AG09309 (cell line): ENCODE measurements at regions not wholly inside any gene's neighbourhood (a gene's known extent, or its start where the extent isn't known, plus 50 kb on each side); places are given as distances from the start of the nearest gene placed in this dataset.

Source experiments
- DNase-seq: peaks from one replicate; pipeline ENCODE4 v3.0.0-alpha.2; 2010; ENCODE audit warnings: low read depth
- H3K4me3 ChIP-seq: 2 replicates; pipeline ENCODE4 v1.5.1; 2011; ENCODE audit warnings: mild to moderate bottlenecking, low read depth, low read length, moderate library complexity; ENCODE audit not compliant: control insufficient read depth
- CTCF ChIP-seq: IDR thresholded peaks from 2 replicates; pipeline ENCODE4 v1.5.1; 2011; ENCODE audit warnings: mild to moderate bottlenecking, low read depth, low read length, inconsistent platforms; ENCODE audit not compliant: insufficient read depth, control insufficient read depth; ENCODE audit errors: missing control alignments

- no peak overlapping the region for H3K4me3 ChIP-seq
- no peak for TF ChIP-seq CTCF
- DNase-seq, result no peak
Observed at GRCh38 chr7:155360495-155361345, 63.0 kb downstream of the INSIG1 start.

GRCh38 chr7:155361346-155361680 is 63.6 kb downstream of the INSIG1 start:
- TF ChIP-seq CTCF, result no peak
- DNase-seq, result no peak
- no peak overlapping the region for H3K4me3 ChIP-seq

GRCh38 chr7:155361947-155362346 is 64.3 kb downstream of the INSIG1 start:
- no peak for TF ChIP-seq CTCF
- DNase-seq, result no peak
- H3K4me3 ChIP-seq, result no peak overlapping the region

GRCh38 chr7:155362380-155363145 is 64.9 kb downstream of the INSIG1 start:
- no peak overlapping the region for H3K4me3 ChIP-seq
- no peak for DNase-seq
- TF ChIP-seq CTCF, result no peak

- no peak for TF ChIP-seq CTCF
- no peak for DNase-seq
- no peak overlapping the region for H3K4me3 ChIP-seq
Observed at GRCh38 chr7:155363146-155363539, 65.5 kb downstream of the INSIG1 start.

- TF ChIP-seq CTCF, result no peak
- no peak overlapping the region for H3K4me3 ChIP-seq
- no peak for DNase-seq
Observed at GRCh38 chr7:155363852-155364600, 66.3 kb downstream of the INSIG1 start.
